Gastroesophageal sphincter (tissue), 4 donors: ENCODE measurements at regions not wholly inside any gene's neighbourhood (a gene's known extent, or its start where the extent isn't known, plus 50 kb on each side); places are given as distances from the start of the nearest gene placed in this dataset.

ENCODE experiments used
- ATAC-seq: fragments of 150-250 bp; one replicate; pipeline ENCODE4 v1.9.1; 2016; ENCODE audit warnings: mild to moderate bottlenecking, moderate library complexity
- H3K27ac ChIP-seq, 4 donors: fragments of 200-600 bp; sonication (generic) in 3 of 4; 1 replicate in 3 of 4; 2 replicates in 1 of 4; pipeline ENCODE4 v1.5.1; 2016 to 2019
- H3K27me3 ChIP-seq: fragments of 200-600 bp; sonication (generic); one replicate; pipeline ENCODE4 v1.5.1; 2019
- H3K36me3 ChIP-seq, 2 donors: fragments of 200-600 bp; sonication (generic); one replicate each; pipeline ENCODE4 v1.5.1; 2019; ENCODE audit warnings: control low read depth in 1 of 2
- H3K4me1 ChIP-seq, 3 donors: fragments of 200-600 bp; sonication (generic); 1 replicate in 2 of 3; 2 replicates in 1 of 3; pipeline ENCODE4 v1.5.1; 2016 to 2019; ENCODE audit warnings: control low read depth in 2 of 3
- H3K4me3 ChIP-seq, 2 donors: fragments of 200-600 bp; sonication (generic); one replicate each; pipeline ENCODE4 v1.5.1; 2019; ENCODE audit warnings: mild to moderate bottlenecking in 1 of 2, moderate library complexity in 1 of 2
- H3K9me3 ChIP-seq, 3 donors: fragments of 200-600 bp; sonication (generic); one replicate each; pipeline ENCODE4 v1.5.1; 2017 to 2019; ENCODE audit warnings: control low read depth in 2 of 3
- EP300 ChIP-seq: sonication (generic); formaldehyde crosslinking; IDR thresholded peaks from one replicate; pipeline ENCODE4 v1.6.1; 2017; ENCODE audit warnings: antibody characterized with exemption, mild to moderate bottlenecking
- POLR2A ChIP-seq, 2 donors: fragments of 450-650 bp; IDR thresholded peaks; one replicate each; pipeline ENCODE4 v1.6.1; 2017; ENCODE audit warnings: antibody characterized with exemption in 2 of 2, mild to moderate bottlenecking in 2 of 2, moderate library complexity in 1 of 2
- POLR2AphosphoS5 ChIP-seq: sonication (generic); formaldehyde crosslinking; IDR thresholded peaks from one replicate; pipeline ENCODE4 v1.6.1; 2017; ENCODE audit warnings: antibody characterized with exemption
- WGBS, 2 donors: methylation state at CpG; one replicate each; pipeline ENCODE4 v1.1.5; 2018; ENCODE audit warnings: low coverage in 1 of 2; 5-methylcytosine and 5-hydroxymethylcytosine counted together
- TF ChIP-seq, protein P1 (sequence below), 4 experiments: fragments of 200-600 bp in 2 of 4; fragments of 450-650 bp in 2 of 4; sonication (generic) in 1 of 4; IDR thresholded peaks; one replicate each; pipeline ENCODE4 v1.5.1; 2017 to 2019; ENCODE audit warnings: antibody characterized with exemption in 4 of 4, mild to moderate bottlenecking in 2 of 4, moderate library complexity in 2 of 4

DNA sequence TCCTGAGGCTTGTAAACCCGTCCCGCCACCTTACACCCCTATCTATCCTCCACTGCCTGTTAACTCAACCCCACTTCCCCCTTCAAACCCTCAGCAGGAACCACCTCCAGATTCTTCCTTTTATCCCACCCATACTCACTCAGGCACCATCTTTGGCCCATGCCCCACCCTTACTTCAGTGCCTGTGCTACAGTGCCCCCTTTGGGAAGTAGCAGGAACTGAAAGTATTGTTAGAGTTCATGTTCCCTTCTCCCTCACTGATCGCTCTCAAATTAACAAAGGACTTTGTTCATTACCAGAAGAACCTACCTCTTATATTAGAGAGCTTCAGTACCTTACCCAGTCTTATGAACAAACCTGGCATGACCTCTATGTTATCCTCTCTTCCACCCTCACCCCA, 92.2 kb upstream of the MOCS2 start:
- ATAC-seq = no peak
- WGBS, 2 donors = 93 to 100% methylated on average over 1 to 3 of the region's 3 CpGs
- H3K4me1 ChIP-seq = no peaks in the 10 kb centered on the region
- H3K27ac ChIP-seq = no peak overlapping the region
- no peaks in the 10 kb centered on the region for H3K36me3 ChIP-seq
- no peaks in the 10 kb centered on the region for H3K27me3 ChIP-seq
- no peaks in the 10 kb centered on the region for H3K9me3 ChIP-seq
- TF ChIP-seq POLR2AphosphoS5 (no peak), POLR2A (IDR thresholded peaks at IDR 0.05) (no peak), EP300 (no peak)
- TF ChIP-seq, protein P1, sequence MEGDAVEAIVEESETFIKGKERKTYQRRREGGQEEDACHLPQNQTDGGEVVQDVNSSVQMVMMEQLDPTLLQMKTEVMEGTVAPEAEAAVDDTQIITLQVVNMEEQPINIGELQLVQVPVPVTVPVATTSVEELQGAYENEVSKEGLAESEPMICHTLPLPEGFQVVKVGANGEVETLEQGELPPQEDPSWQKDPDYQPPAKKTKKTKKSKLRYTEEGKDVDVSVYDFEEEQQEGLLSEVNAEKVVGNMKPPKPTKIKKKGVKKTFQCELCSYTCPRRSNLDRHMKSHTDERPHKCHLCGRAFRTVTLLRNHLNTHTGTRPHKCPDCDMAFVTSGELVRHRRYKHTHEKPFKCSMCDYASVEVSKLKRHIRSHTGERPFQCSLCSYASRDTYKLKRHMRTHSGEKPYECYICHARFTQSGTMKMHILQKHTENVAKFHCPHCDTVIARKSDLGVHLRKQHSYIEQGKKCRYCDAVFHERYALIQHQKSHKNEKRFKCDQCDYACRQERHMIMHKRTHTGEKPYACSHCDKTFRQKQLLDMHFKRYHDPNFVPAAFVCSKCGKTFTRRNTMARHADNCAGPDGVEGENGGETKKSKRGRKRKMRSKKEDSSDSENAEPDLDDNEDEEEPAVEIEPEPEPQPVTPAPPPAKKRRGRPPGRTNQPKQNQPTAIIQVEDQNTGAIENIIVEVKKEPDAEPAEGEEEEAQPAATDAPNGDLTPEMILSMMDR (IDR thresholded peaks at IDR 0.05) = no peak
- no peak overlapping the region for H3K4me3 ChIP-seq

DNA sequence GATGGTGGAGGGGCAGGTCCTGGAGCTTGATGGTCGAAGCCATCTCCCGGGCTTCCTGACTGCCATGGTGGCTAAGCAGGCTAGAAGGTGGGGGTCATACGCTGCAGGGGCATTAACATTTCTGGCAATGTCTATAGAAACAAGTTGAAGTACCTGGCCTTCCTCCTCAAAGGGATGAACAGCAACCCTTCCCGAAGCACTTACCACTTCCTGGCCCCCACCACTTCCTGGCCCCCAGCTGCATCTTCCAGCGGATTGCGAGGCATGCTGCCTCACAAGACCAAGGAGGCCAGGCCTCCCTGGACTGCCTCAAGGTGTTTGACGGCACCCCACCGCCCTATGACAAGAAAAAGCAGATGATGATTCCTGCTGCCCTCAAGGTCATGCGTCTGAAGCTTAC, 97.0 kb upstream of the MOCS2 start:
- no peaks in the 10 kb centered on the region for H3K4me1 ChIP-seq
- H3K27me3 ChIP-seq = no peaks in the 10 kb centered on the region
- ATAC-seq = no peak
- H3K36me3 ChIP-seq = no peaks in the 10 kb centered on the region
- no peak overlapping the region for H3K27ac ChIP-seq
- 90% methylated on average over 3 of the region's 9 CpGs; no CpG with 5 or more reads in 1 of the 2 donors for WGBS, 2 donors
- H3K9me3 ChIP-seq = no peaks in the 10 kb centered on the region
- no peak overlapping the region for H3K4me3 ChIP-seq
- TF ChIP-seq POLR2A (IDR thresholded peaks at IDR 0.05) (no peak), POLR2AphosphoS5 (no peak), EP300 (no peak)
- TF ChIP-seq, protein P1 (IDR thresholded peaks at IDR 0.05) = no peak

DNA sequence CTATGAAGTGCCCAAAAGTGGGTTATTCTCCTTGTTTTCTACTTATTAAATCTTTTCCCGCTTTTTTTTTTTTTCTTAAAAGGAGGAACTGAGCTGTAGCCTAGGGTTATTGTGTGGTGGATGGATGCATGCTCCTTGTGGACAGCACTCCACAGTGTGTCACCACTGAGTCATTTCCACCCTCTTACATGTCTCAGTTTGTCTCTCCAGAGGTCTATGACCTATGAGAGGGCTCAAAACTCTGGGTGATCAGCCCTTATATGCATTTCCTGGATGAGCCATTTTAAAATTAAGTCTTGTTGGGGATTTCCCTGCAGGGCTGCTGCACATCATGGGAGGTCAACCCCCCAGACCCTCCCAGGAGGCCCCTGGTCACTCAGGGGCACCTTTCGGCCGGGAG, 102.2 kb upstream of the MOCS2 start:
- Histone ChIP-seq H3K4me1 (no peaks in the 10 kb centered on the region), H3K4me3 (no peak overlapping the region), H3K27me3 (no peaks in the 10 kb centered on the region), H3K9me3 (peaks cover 0 to 13% (median 0%) of the 10 kb centered on the region in 3 donors), H3K27ac (no peak overlapping the region), H3K36me3 (no peaks in the 10 kb centered on the region)
- TF ChIP-seq POLR2A (IDR thresholded peaks at IDR 0.05) = no peak
- no peak for TF ChIP-seq POLR2AphosphoS5
- TF ChIP-seq, protein P1 (IDR thresholded peaks at IDR 0.05) = no peak
- TF ChIP-seq EP300 = no peak
- WGBS, 2 donors = 73 to 100% methylated on average over 1 to 3 of the region's 3 CpGs
- ATAC-seq = no peak

DNA sequence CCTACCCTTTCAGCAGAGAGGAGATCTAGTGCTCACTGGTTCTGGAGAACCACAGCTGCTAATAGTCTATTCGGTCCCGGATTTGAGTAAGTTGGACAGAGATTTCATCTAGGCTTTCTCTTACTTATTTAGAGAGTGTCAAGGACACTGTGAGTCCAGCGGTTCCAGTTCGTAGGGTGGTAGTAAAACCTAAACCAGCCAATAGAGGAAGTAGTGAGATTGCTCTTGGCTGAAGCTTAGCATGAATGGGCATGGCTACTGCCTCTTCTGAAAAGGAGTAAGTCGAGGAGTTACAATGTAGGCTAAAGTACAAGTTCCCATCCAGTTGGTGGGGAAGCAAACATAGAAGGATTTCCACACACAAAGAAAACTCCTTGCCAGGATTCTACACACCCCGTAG, 109.6 kb upstream of the MOCS2 start:
- H3K4me1 ChIP-seq = no peaks in the 10 kb centered on the region
- no peaks in the 10 kb centered on the region for H3K36me3 ChIP-seq
- no peak for TF ChIP-seq POLR2A (IDR thresholded peaks at IDR 0.05)
- TF ChIP-seq EP300 = no peak
- TF ChIP-seq POLR2AphosphoS5 = no peak
- TF ChIP-seq, protein P1 (IDR thresholded peaks at IDR 0.05) = no peak
- WGBS, 2 donors = 81 to 85% methylated on average over 6 of the region's 6 CpGs
- H3K27ac ChIP-seq = no peak overlapping the region
- H3K4me3 ChIP-seq = no peak overlapping the region
- no peaks in the 10 kb centered on the region for H3K27me3 ChIP-seq
- no peak for ATAC-seq
- H3K9me3 ChIP-seq = peaks cover 0 to 16% (median 0%) of the 10 kb centered on the region in 3 donors

DNA sequence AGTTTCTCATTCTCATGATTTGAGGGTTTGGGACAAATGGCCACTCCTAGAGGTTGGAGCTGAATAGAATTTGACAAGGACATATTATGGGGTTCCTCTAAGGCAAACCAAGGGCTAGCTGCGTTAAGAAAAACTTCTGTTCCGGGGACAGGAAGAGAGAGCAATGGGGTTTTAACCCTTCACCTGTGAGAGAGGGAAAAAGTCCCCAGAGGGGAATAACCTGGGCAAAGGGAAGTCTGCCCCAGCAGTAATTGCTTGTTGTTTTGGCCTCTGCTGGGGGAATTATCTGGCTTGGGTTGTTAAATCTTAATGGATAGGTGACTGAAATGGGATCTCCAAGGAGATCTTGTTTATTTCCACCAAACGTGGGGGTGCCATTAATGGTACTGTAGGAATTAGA, 110.1 kb upstream of the MOCS2 start:
- H3K4me1 ChIP-seq = no peaks in the 10 kb centered on the region
- H3K4me3 ChIP-seq = no peak overlapping the region
- H3K27me3 ChIP-seq = no peaks in the 10 kb centered on the region
- no peak overlapping the region for H3K27ac ChIP-seq
- 48 to 50% methylated on average over 3 of the region's 3 CpGs for WGBS, 2 donors
- H3K9me3 ChIP-seq = peaks cover 0 to 16% (median 0%) of the 10 kb centered on the region in 3 donors
- H3K36me3 ChIP-seq = no peaks in the 10 kb centered on the region
- TF ChIP-seq EP300 (no peak), POLR2A (IDR thresholded peaks at IDR 0.05) (no peak), POLR2AphosphoS5 (no peak)
- TF ChIP-seq, protein P1 (IDR thresholded peaks at IDR 0.05) = no peak
- ATAC-seq = no peak
